Uterus (tissue), 2 donors: ENCODE measurements at regions not wholly inside any gene's neighbourhood (a gene's known extent, or its start where the extent isn't known, plus 50 kb on each side); places are given as distances from the start of the nearest gene placed in this dataset.

Source experiments
- CTCF ChIP-seq, 4 experiments: fragments of 200-600 bp in 2 of 4; fragments of 450-650 bp in 2 of 4; sonication (generic) in 2 of 4; IDR thresholded peaks; one replicate each; pipeline ENCODE4 v1.5.1; 2016 to 2019; ENCODE audit warnings: antibody characterized with exemption in 4 of 4, mild to moderate bottlenecking in 2 of 4, moderate library complexity in 1 of 4
- POLR2A ChIP-seq, 2 donors: fragments of 450-650 bp; IDR thresholded peaks; one replicate each; pipeline ENCODE4 v1.6.1; 2016; ENCODE audit warnings: antibody characterized with exemption in 2 of 2, mild to moderate bottlenecking in 1 of 2, moderate library complexity in 1 of 2

- no peak for TF ChIP-seq CTCF (IDR thresholded peaks at IDR 0.05)
- no peak for TF ChIP-seq POLR2A (IDR thresholded peaks at IDR 0.05)
These were observed 313.3 kb downstream of the LMO4 start for GRCh38 chr1:87641996-87642395.
